ENCODE measurements at regions not wholly inside any gene's neighbourhood (a gene's known extent, or its start where the extent isn't known, plus 50 kb on each side); places are given as distances from the start of the nearest gene placed in this dataset.

GRCh38 chr7:112554591-112554990 lies 73.8 kb downstream of the LSMEM1 start:
- no peaks in the 10 kb centered on the region for H3K4me1 ChIP-seq
- H3K27me3 ChIP-seq, result no peaks in the 10 kb centered on the region
- no peaks in the 10 kb centered on the region for H3K9me3 ChIP-seq
- H3K36me3 ChIP-seq, result no peaks in the 10 kb centered on the region
- TF ChIP-seq POLR2AphosphoS5 (IDR thresholded peaks at IDR 0.05) (no peak), POLR2A (IDR thresholded peaks at IDR 0.05) (no peak), CTCF (IDR thresholded peaks at IDR 0.05) (no peak), EP300 (IDR thresholded peaks at IDR 0.05) (no peak)
- DNase-seq (no peak), ATAC-seq (ENCODE audit: low FRiP score in 2 of 2) (no peak)
- no peak overlapping the region for H3K27ac ChIP-seq
- H3K4me3 ChIP-seq, result no peak overlapping the region

- ATAC-seq (ENCODE audit: low FRiP score in 2 of 2), result no peak
- Histone ChIP-seq H3K9me3 (no peaks in the 10 kb centered on the region), H3K36me3 (no peaks in the 10 kb centered on the region), H3K4me3 (no peak overlapping the region), H3K4me1 (no peaks in the 10 kb centered on the region), H3K27ac (no peak overlapping the region), H3K27me3 (no peaks in the 10 kb centered on the region)
- TF ChIP-seq CTCF (IDR thresholded peaks at IDR 0.05), result no peak
- no peak for TF ChIP-seq POLR2AphosphoS5 (IDR thresholded peaks at IDR 0.05)
- no peak for TF ChIP-seq EP300 (IDR thresholded peaks at IDR 0.05)
- no peak for TF ChIP-seq POLR2A (IDR thresholded peaks at IDR 0.05)
- no peak for DNase-seq
- WGBS, 2 donors, result 84 to 100% methylated on average over 1 of the region's 1 CpG
These were observed 75.8 kb downstream of the LSMEM1 start for GRCh38 chr7:112556633-112557032.

GRCh38 chr7:112566442-112567324 lies 85.9 kb downstream of the LSMEM1 start:
- Histone ChIP-seq H3K27ac (no peak overlapping the region), H3K36me3 (no peaks in the 10 kb centered on the region), H3K9me3 (no peaks in the 10 kb centered on the region), H3K4me3 (no peak overlapping the region), H3K27me3 (no peaks in the 10 kb centered on the region), H3K4me1 (no peaks in the 10 kb centered on the region)
- ATAC-seq (ENCODE audit: low FRiP score in 2 of 2) (no peak), DNase-seq (no peak)
- WGBS, 2 donors, result 57 to 60% methylated on average over 8 of the region's 8 CpGs
- TF ChIP-seq EP300 (IDR thresholded peaks at IDR 0.05) (no peak), CTCF (IDR thresholded peaks at IDR 0.05) (no peak), POLR2AphosphoS5 (IDR thresholded peaks at IDR 0.05) (no peak), POLR2A (IDR thresholded peaks at IDR 0.05) (no peak)

- H3K4me1 ChIP-seq, result no peaks in the 10 kb centered on the region
- TF ChIP-seq CTCF (IDR thresholded peaks at IDR 0.05) (no peak), POLR2AphosphoS5 (IDR thresholded peaks at IDR 0.05) (no peak), EP300 (IDR thresholded peaks at IDR 0.05) (no peak), POLR2A (IDR thresholded peaks at IDR 0.05) (no peak)
- no peak for DNase-seq
- no peak overlapping the region for H3K4me3 ChIP-seq
- H3K27me3 ChIP-seq, result no peaks in the 10 kb centered on the region
- no peaks in the 10 kb centered on the region for H3K36me3 ChIP-seq
- ATAC-seq (ENCODE audit: low FRiP score in 2 of 2), result no peak
- H3K9me3 ChIP-seq, result no peaks in the 10 kb centered on the region
- no peak overlapping the region for H3K27ac ChIP-seq
- 80 to 84% methylated on average over 2 of the region's 2 CpGs for WGBS, 2 donors
These were observed 86.6 kb downstream of the LSMEM1 start for GRCh38 chr7:112567388-112567787.

Data from upper lobe of left lung (tissue), 6 donors.